ENCODE measurements at regions not wholly inside any gene's neighbourhood (a gene's known extent, or its start where the extent isn't known, plus 50 kb on each side); places are given as distances from the start of the nearest gene placed in this dataset.

GRCh38 chr2:43052204-43052943 is 174.0 kb downstream of the ZFP36L2 start:
- ChIA-PET POLR2A (no interaction called here), CTCF (no interaction called here)

GRCh38 chr2:43051338-43051737 is 175.1 kb downstream of the ZFP36L2 start:
- Histone ChIP-seq H3K9me3 (no peaks in the 10 kb centered on the region), H3K4me1 (ENCODE audit: control insufficient read depth in 1 of 2, extremely low read depth in 1 of 2, insufficient read depth in 2 of 2, low read length in 2 of 2) (peaks cover 4 to 28% of the 10 kb centered on the region in 2 experiments), H3K27ac (ENCODE audit: low read length) (no peak overlapping the region), H3K36me3 (ENCODE audit: control insufficient read depth in 2 of 2, extremely low read depth in 1 of 2, insufficient read depth in 1 of 2, low read length in 1 of 2) (no peaks in the 10 kb centered on the region), H3K4me3 (ENCODE audit: control insufficient read depth in 1 of 2, extremely low read depth in 1 of 2, low read length in 1 of 2) (no peak overlapping the region), H3K27me3 (replicated peaks in 1 of 2; ENCODE audit: control insufficient read depth in 2 of 2, extremely low read depth in 1 of 2, insufficient read depth in 2 of 2, low read length in 1 of 2) (peaks cover 0 to 15% of the 10 kb centered on the region in 2 experiments)
- ChIA-PET POLR2A (interaction anchor here in 1 of 2 donors (0.7 kb wide), 1 partner anchor 420 kb away, joined by 3 read pairs; no protein-coding TSS in a partner anchor), CTCF (no interaction called here)
- Mint-ChIP-seq H3K36me3 (no peaks in the 10 kb centered on the region), H3K9me3 (no peaks in the 10 kb centered on the region), H3K4me1 (peaks cover 31 to 40% (median 38%) of the 10 kb centered on the region in 3 donors), H3K4me3 (peak overlapping the region in 1 of 3 donors; percentile 33), H3K27ac (peak overlapping the region in 1 of 2 donors; percentile 16), H3K27me3 (no peaks in the 10 kb centered on the region)
- DNase-seq (peak in 25 of 35 experiments; percentile 5 to 56 (median 25)), ATAC-seq (replicated peaks in 1 of 4) (peak; percentile 88 to 98 (median 94))
- no CpG with 5 or more reads among the region's 8 CpGs for WGBS (ENCODE audit: insufficient coverage)

More at GRCh38 chr2:43052204-43052943, 174.0 kb downstream of the ZFP36L2 start:
- 67% methylated on average over 2 of the region's 3 CpGs for WGBS (ENCODE audit: insufficient coverage)
- no peaks in the 10 kb centered on the region for H3K9me3 Mint-ChIP-seq
- DNase-seq (no peak), ATAC-seq (replicated peaks in 1 of 4) (no peak)
- Histone ChIP-seq H3K27me3 (replicated peaks in 1 of 2; ENCODE audit: control insufficient read depth in 2 of 2, extremely low read depth in 1 of 2, insufficient read depth in 2 of 2, low read length in 1 of 2) (peaks cover 0 to 15% of the 10 kb centered on the region in 2 experiments), H3K36me3 (ENCODE audit: control insufficient read depth in 2 of 2, extremely low read depth in 1 of 2, insufficient read depth in 1 of 2, low read length in 1 of 2) (no peaks in the 10 kb centered on the region), H3K9me3 (no peaks in the 10 kb centered on the region), H3K4me1 (ENCODE audit: control insufficient read depth in 1 of 2, extremely low read depth in 1 of 2, insufficient read depth in 2 of 2, low read length in 2 of 2) (peaks cover 4 to 19% of the 10 kb centered on the region in 2 experiments), H3K4me3 (ENCODE audit: control insufficient read depth in 1 of 2, extremely low read depth in 1 of 2, low read length in 1 of 2) (no peak overlapping the region), H3K27ac (ENCODE audit: low read length) (no peak overlapping the region)
- peaks cover 24 to 30% (median 30%) of the 10 kb centered on the region in 3 donors for H3K4me1 Mint-ChIP-seq
- no peaks in the 10 kb centered on the region for H3K27me3 Mint-ChIP-seq
- H3K27ac Mint-ChIP-seq: peak overlapping the region in 1 of 2 donors; percentile 18
- no peak overlapping the region for H3K4me3 Mint-ChIP-seq
- H3K36me3 Mint-ChIP-seq: no peaks in the 10 kb centered on the region

- WGBS (ENCODE audit: insufficient coverage): 95% methylated on average over 2 of the region's 5 CpGs
- ATAC-seq (replicated peaks in 1 of 4): no peak
- no peak for DNase-seq
- H3K4me3 ChIP-seq (ENCODE audit: control insufficient read depth in 1 of 2, extremely low read depth in 1 of 2, low read length in 1 of 2): no peak overlapping the region
- H3K36me3 ChIP-seq (ENCODE audit: control insufficient read depth in 2 of 2, extremely low read depth in 1 of 2, insufficient read depth in 1 of 2, low read length in 1 of 2): no peaks in the 10 kb centered on the region
- no peak overlapping the region for H3K27ac ChIP-seq (ENCODE audit: low read length)
- Mint-ChIP-seq H3K4me1 (peaks cover 33 to 41% (median 40%) of the 10 kb centered on the region in 3 donors), H3K27me3 (no peaks in the 10 kb centered on the region), H3K4me3 (no peak overlapping the region), H3K36me3 (no peaks in the 10 kb centered on the region), H3K9me3 (no peaks in the 10 kb centered on the region), H3K27ac (no peak overlapping the region)
- no peaks in the 10 kb centered on the region for H3K9me3 ChIP-seq
- peaks cover 0 to 15% of the 10 kb centered on the region in 2 experiments for H3K27me3 ChIP-seq (replicated peaks in 1 of 2; ENCODE audit: control insufficient read depth in 2 of 2, extremely low read depth in 1 of 2, insufficient read depth in 2 of 2, low read length in 1 of 2)
- peaks cover 4 to 28% of the 10 kb centered on the region in 2 experiments for H3K4me1 ChIP-seq (ENCODE audit: control insufficient read depth in 1 of 2, extremely low read depth in 1 of 2, insufficient read depth in 2 of 2, low read length in 2 of 2)
- ChIA-PET POLR2A (no interaction called here), CTCF (no interaction called here)
Measured at GRCh38 chr2:43050866-43051265, 175.5 kb downstream of the ZFP36L2 start.

- ChIA-PET CTCF (no interaction called here), POLR2A (interaction anchor here in 1 of 2 donors (0.7 kb wide), 1 partner anchor 13 kb away, joined by 5 read pairs; no protein-coding TSS in a partner anchor)
- ATAC-seq (replicated peaks in 1 of 4) (no peak), DNase-seq (no peak)
- Mint-ChIP-seq H3K4me1 (peaks cover 33 to 41% (median 40%) of the 10 kb centered on the region in 3 donors), H3K27ac (peak overlapping the region in 1 of 2 donors; percentile 52), H3K27me3 (no peaks in the 10 kb centered on the region), H3K9me3 (no peaks in the 10 kb centered on the region), H3K4me3 (no peak overlapping the region), H3K36me3 (no peaks in the 10 kb centered on the region)
- Histone ChIP-seq H3K4me3 (ENCODE audit: control insufficient read depth in 1 of 2, extremely low read depth in 1 of 2, low read length in 1 of 2) (no peak overlapping the region), H3K36me3 (ENCODE audit: control insufficient read depth in 2 of 2, extremely low read depth in 1 of 2, insufficient read depth in 1 of 2, low read length in 1 of 2) (no peaks in the 10 kb centered on the region), H3K9me3 (no peaks in the 10 kb centered on the region), H3K27me3 (replicated peaks in 1 of 2; ENCODE audit: control insufficient read depth in 2 of 2, extremely low read depth in 1 of 2, insufficient read depth in 2 of 2, low read length in 1 of 2) (peaks cover 0 to 10% of the 10 kb centered on the region in 2 experiments), H3K4me1 (ENCODE audit: control insufficient read depth in 1 of 2, extremely low read depth in 1 of 2, insufficient read depth in 2 of 2, low read length in 2 of 2) (peaks cover 4 to 28% of the 10 kb centered on the region in 2 experiments), H3K27ac (ENCODE audit: low read length) (no peak overlapping the region)
- 88% methylated on average over 10 of the region's 18 CpGs for WGBS (ENCODE audit: insufficient coverage)
Measured at GRCh38 chr2:43049836-43050801, 176.3 kb downstream of the ZFP36L2 start.

GRCh38 chr2:43047187-43047780 is 179.1 kb downstream of the ZFP36L2 start:
- no peak overlapping the region for H3K27ac Mint-ChIP-seq

GRCh38 chr2:43045866-43046265 is 180.5 kb downstream of the ZFP36L2 start:
- 92% methylated on average over 2 of the region's 3 CpGs for WGBS (ENCODE audit: insufficient coverage)
- Mint-ChIP-seq H3K9me3 (no peaks in the 10 kb centered on the region), H3K27ac (no peak overlapping the region), H3K27me3 (no peaks in the 10 kb centered on the region), H3K36me3 (no peaks in the 10 kb centered on the region), H3K4me3 (no peak overlapping the region), H3K4me1 (peaks cover 19 to 27% (median 25%) of the 10 kb centered on the region in 3 donors)
- ChIA-PET CTCF (interaction anchor here in 1 of 2 donors (0.6 kb wide), 1 partner anchor 183 kb away, joined by 3 read pairs; no protein-coding TSS in a partner anchor), POLR2A (no interaction called here)
- no peaks in the 10 kb centered on the region for H3K36me3 ChIP-seq (ENCODE audit: control insufficient read depth in 2 of 2, extremely low read depth in 1 of 2, insufficient read depth in 1 of 2, low read length in 1 of 2)
- H3K9me3 ChIP-seq: no peaks in the 10 kb centered on the region
- DNase-seq (no peak), ATAC-seq (replicated peaks in 1 of 4) (no peak)
- H3K4me3 ChIP-seq (ENCODE audit: control insufficient read depth in 1 of 2, extremely low read depth in 1 of 2, low read length in 1 of 2): no peak overlapping the region
- H3K27ac ChIP-seq (ENCODE audit: low read length): no peak overlapping the region
- H3K4me1 ChIP-seq (ENCODE audit: control insufficient read depth in 1 of 2, extremely low read depth in 1 of 2, insufficient read depth in 2 of 2, low read length in 2 of 2): peaks cover 4 to 18% of the 10 kb centered on the region in 2 experiments
- peaks cover 0 to 3% of the 10 kb centered on the region in 2 experiments for H3K27me3 ChIP-seq (replicated peaks in 1 of 2; ENCODE audit: control insufficient read depth in 2 of 2, extremely low read depth in 1 of 2, insufficient read depth in 2 of 2, low read length in 1 of 2)

More at GRCh38 chr2:43047187-43047780, 179.1 kb downstream of the ZFP36L2 start:
- CTCF ChIA-PET: no interaction called here
- POLR2A ChIA-PET: interaction anchor here in 1 of 2 donors (0.7 kb wide), 1 partner anchor 70 kb away, joined by 4 read pairs; no protein-coding TSS in a partner anchor
- Mint-ChIP-seq H3K36me3 (no peaks in the 10 kb centered on the region), H3K9me3 (no peaks in the 10 kb centered on the region), H3K4me1 (peaks cover 32 to 39% (median 38%) of the 10 kb centered on the region in 3 donors), H3K27me3 (no peaks in the 10 kb centered on the region), H3K4me3 (no peak overlapping the region)
- H3K4me1 ChIP-seq (ENCODE audit: control insufficient read depth in 1 of 2, extremely low read depth in 1 of 2, insufficient read depth in 2 of 2, low read length in 2 of 2): peaks cover 4 to 28% of the 10 kb centered on the region in 2 experiments
- H3K36me3 ChIP-seq (ENCODE audit: control insufficient read depth in 2 of 2, extremely low read depth in 1 of 2, insufficient read depth in 1 of 2, low read length in 1 of 2): no peaks in the 10 kb centered on the region
- DNase-seq (no peak), ATAC-seq (replicated peaks in 1 of 4) (no peak)
- 84% methylated on average over 11 of the region's 17 CpGs for WGBS (ENCODE audit: insufficient coverage)
- no peak overlapping the region for H3K27ac ChIP-seq (ENCODE audit: low read length)
- H3K9me3 ChIP-seq: no peaks in the 10 kb centered on the region
- no peak overlapping the region for H3K4me3 ChIP-seq (ENCODE audit: control insufficient read depth in 1 of 2, extremely low read depth in 1 of 2, low read length in 1 of 2)
- peaks cover 0 to 4% of the 10 kb centered on the region in 2 experiments for H3K27me3 ChIP-seq (replicated peaks in 1 of 2; ENCODE audit: control insufficient read depth in 2 of 2, extremely low read depth in 1 of 2, insufficient read depth in 2 of 2, low read length in 1 of 2)

All from T-cell (primary cell).